ENCODE measurements at regions not wholly inside any gene's neighbourhood (a gene's known extent, or its start where the extent isn't known, plus 50 kb on each side); places are given as distances from the start of the nearest gene placed in this dataset.

DNA sequence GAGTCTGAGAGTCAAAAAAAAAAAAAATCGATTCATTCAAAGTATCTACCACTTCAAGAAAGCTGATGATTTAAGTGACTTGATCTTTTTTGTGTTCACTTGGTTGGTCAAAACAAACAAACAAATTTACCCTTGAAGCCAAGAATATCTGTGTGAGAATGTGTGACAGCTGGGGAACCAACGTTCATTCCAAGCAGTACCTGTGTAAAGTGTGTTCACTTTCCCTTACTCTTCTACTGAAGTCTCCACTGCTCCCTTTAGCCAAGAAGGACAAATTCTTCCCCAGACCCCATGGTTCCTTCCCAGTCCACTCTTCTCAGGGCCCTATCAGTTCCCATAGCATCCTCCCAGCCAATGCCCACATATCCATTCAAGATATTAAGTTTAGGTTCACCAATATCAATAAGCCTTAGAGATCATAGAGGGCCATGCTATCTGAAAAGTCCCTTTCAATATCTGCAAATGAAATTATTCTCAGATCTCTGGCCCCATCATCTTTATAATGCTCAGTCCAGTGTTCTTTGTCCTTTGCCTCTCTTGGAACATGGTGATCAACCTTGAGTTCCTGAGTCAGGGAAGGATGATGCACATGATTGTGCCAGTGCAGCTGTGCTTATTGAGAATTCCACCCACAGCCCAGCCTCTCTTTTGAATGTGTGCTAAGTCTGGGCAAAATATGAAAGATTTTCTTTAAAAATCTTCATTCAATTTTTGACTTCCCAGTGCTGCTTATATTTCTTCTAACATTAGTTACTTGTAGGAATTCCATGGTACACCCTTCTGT is 82.8 kb upstream of the DTNA start:
- no peak for TF ChIP-seq CTCF (conservative IDR thresholded peaks at IDR 0.05; ENCODE audit: low read length)
- no peak for TF ChIP-seq EZH2phosphoT487 (IDR thresholded peaks at IDR 0.05; ENCODE audit: borderline replicate concordance, low read depth, low read length)
